BE2C (cell line): ENCODE measurements at regions not wholly inside any gene's neighbourhood (a gene's known extent, or its start where the extent isn't known, plus 50 kb on each side); places are given as distances from the start of the nearest gene placed in this dataset.

ENCODE experiments used
- DNase-seq: peaks from one replicate; pipeline ENCODE4 v3.0.0-alpha.2; 2020
- H3K27me3 ChIP-seq: fragments of 250-450 bp; sonication (Bioruptor Pico); 2 replicates; pipeline ENCODE4 v1.5.1; 2020; ENCODE audit warnings: mild to moderate bottlenecking
- H3K36me3 ChIP-seq: fragments of 250-450 bp; sonication (Bioruptor Pico); 2 replicates; pipeline ENCODE4 v1.5.1; 2020; ENCODE audit warnings: mild to moderate bottlenecking
- H3K4me1 ChIP-seq: fragments of 250-450 bp; sonication (Bioruptor Pico); 2 replicates; pipeline ENCODE4 v1.5.1; 2020
- H3K4me3 ChIP-seq: 2 replicates; pipeline ENCODE4 v1.5.1; 2011; ENCODE audit warnings: low read depth, low read length
- H3K9me3 ChIP-seq: fragments of 250-450 bp; sonication (Bioruptor Pico); 2 replicates; pipeline ENCODE4 v1.5.1; 2020
- CTCF ChIP-seq: IDR thresholded peaks from 2 replicates; pipeline ENCODE4 v1.5.1; 2012; ENCODE audit warnings: mild to moderate bottlenecking, low read depth, low read length

- peaks cover 8% of the 10 kb centered on the region for H3K4me1 ChIP-seq
- no peaks in the 10 kb centered on the region for H3K36me3 ChIP-seq
- no peaks in the 10 kb centered on the region for H3K27me3 ChIP-seq
- H3K4me3 ChIP-seq = no peak overlapping the region
- TF ChIP-seq CTCF = no peak
- no peak for DNase-seq
- no peaks in the 10 kb centered on the region for H3K9me3 ChIP-seq
These were observed 270.7 kb upstream of the TLE4 start for GRCh38 chr9:79301085-79301484.

- no peak for TF ChIP-seq CTCF
- no peak for DNase-seq
- H3K36me3 ChIP-seq = no peaks in the 10 kb centered on the region
These were observed 270.0 kb upstream of the TLE4 start for GRCh38 chr9:79301551-79302391.

DNA sequence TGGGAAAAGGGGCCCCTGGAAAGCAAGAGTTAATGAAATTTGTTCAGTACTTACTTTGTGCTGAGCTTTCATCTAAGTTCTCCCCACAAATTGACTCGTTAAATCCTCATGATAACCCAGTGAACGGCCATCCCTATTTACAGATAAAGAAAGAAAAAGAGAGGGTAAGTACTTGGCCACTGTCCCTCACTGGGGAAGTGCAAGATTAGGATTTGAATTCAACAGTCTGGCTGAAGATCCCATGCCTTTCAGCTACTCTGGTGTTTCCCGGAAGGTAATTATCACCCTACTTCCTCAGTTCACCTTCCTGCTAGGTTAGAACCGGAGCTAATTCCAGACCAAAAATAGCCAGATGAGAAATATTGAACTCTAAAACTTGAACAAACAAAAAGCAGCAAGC lies 269.2 kb upstream of the TLE4 start:
- no peak for DNase-seq
- Histone ChIP-seq H3K4me3 (no peak overlapping the region), H3K27me3 (no peaks in the 10 kb centered on the region), H3K9me3 (no peaks in the 10 kb centered on the region), H3K36me3 (no peaks in the 10 kb centered on the region), H3K4me1 (peaks cover 8% of the 10 kb centered on the region)
- TF ChIP-seq CTCF = no peak

More at GRCh38 chr9:79301551-79302391, 270.0 kb upstream of the TLE4 start:
- no peak overlapping the region for H3K4me3 ChIP-seq
- peaks cover 8% of the 10 kb centered on the region for H3K4me1 ChIP-seq
- H3K27me3 ChIP-seq = no peaks in the 10 kb centered on the region
- H3K9me3 ChIP-seq = no peaks in the 10 kb centered on the region

- no peaks in the 10 kb centered on the region for H3K9me3 ChIP-seq
- TF ChIP-seq CTCF = no peak
- H3K4me1 ChIP-seq = no peaks in the 10 kb centered on the region
- H3K36me3 ChIP-seq = no peaks in the 10 kb centered on the region
- H3K4me3 ChIP-seq = no peak overlapping the region
- no peak for DNase-seq
- H3K27me3 ChIP-seq = no peaks in the 10 kb centered on the region
These were observed 263.8 kb upstream of the TLE4 start for GRCh38 chr9:79308012-79308411.

- TF ChIP-seq CTCF = no peak
- Histone ChIP-seq H3K9me3 (no peaks in the 10 kb centered on the region), H3K4me3 (no peak overlapping the region), H3K36me3 (no peaks in the 10 kb centered on the region), H3K4me1 (peaks cover 7% of the 10 kb centered on the region), H3K27me3 (no peaks in the 10 kb centered on the region)
- no peak for DNase-seq
These were observed 258.9 kb upstream of the TLE4 start for GRCh38 chr9:79312686-79313421.

GRCh38 chr9:79325501-79325900 lies 246.3 kb upstream of the TLE4 start:
- Histone ChIP-seq H3K9me3 (no peaks in the 10 kb centered on the region), H3K4me3 (no peak overlapping the region), H3K4me1 (no peaks in the 10 kb centered on the region), H3K27me3 (no peaks in the 10 kb centered on the region), H3K36me3 (no peaks in the 10 kb centered on the region)
- no peak for TF ChIP-seq CTCF
- DNase-seq = no peak
